ENCODE measurements at regions not wholly inside any gene's neighbourhood (a gene's known extent, or its start where the extent isn't known, plus 50 kb on each side); places are given as distances from the start of the nearest gene placed in this dataset.

DNA sequence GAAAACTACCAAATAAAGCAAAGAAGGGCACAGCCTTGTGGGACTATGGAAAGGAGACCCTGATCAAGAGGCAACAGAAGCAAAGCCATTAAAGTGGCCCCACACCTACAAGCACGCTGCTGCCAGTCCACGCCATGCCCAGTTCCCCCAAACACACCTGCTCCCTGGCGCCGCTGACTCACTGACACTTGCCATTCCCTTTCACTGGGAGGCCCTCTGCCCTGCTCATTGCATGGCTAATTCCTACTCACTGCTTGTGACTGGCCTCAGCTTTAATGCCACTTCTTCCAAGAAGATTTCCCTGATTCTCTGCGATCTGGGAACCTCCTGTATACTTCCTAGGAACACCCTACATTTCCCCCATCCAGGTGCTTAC is 71.2 kb upstream of the TAF1L start:
- DNase-seq (ENCODE audit: low read depth): no peak
- TF ChIP-seq, protein P1, sequence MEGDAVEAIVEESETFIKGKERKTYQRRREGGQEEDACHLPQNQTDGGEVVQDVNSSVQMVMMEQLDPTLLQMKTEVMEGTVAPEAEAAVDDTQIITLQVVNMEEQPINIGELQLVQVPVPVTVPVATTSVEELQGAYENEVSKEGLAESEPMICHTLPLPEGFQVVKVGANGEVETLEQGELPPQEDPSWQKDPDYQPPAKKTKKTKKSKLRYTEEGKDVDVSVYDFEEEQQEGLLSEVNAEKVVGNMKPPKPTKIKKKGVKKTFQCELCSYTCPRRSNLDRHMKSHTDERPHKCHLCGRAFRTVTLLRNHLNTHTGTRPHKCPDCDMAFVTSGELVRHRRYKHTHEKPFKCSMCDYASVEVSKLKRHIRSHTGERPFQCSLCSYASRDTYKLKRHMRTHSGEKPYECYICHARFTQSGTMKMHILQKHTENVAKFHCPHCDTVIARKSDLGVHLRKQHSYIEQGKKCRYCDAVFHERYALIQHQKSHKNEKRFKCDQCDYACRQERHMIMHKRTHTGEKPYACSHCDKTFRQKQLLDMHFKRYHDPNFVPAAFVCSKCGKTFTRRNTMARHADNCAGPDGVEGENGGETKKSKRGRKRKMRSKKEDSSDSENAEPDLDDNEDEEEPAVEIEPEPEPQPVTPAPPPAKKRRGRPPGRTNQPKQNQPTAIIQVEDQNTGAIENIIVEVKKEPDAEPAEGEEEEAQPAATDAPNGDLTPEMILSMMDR (IDR thresholded peaks at IDR 0.05; ENCODE audit: low read length, missing control alignments): no peak
- H3K4me3 ChIP-seq (replicated peaks; ENCODE audit: low read depth, low read length): no peak overlapping the region

DNA sequence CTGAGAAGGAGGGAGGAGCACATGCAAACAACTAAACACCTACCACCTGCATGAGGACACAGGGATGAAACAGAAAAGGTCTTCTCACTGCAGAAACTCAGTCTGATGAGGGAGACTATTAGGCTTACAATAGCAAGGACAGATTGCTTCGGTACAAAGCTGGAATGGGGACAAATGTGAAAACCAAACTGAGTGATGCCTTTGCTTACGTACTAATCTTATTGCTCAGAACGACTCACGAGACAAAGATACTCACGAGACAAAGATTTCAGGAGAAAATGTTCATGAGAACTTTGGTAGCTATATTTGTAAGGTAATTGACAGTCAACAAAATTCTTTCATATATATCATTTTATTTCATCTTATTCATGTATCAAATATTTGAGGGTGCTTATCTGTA is 71.9 kb upstream of the TAF1L start:
- no peak for DNase-seq (ENCODE audit: low read depth)
- TF ChIP-seq, protein P1 (IDR thresholded peaks at IDR 0.05; ENCODE audit: low read length, missing control alignments): no peak
- H3K4me3 ChIP-seq (replicated peaks; ENCODE audit: low read depth, low read length): no peak overlapping the region

DNA sequence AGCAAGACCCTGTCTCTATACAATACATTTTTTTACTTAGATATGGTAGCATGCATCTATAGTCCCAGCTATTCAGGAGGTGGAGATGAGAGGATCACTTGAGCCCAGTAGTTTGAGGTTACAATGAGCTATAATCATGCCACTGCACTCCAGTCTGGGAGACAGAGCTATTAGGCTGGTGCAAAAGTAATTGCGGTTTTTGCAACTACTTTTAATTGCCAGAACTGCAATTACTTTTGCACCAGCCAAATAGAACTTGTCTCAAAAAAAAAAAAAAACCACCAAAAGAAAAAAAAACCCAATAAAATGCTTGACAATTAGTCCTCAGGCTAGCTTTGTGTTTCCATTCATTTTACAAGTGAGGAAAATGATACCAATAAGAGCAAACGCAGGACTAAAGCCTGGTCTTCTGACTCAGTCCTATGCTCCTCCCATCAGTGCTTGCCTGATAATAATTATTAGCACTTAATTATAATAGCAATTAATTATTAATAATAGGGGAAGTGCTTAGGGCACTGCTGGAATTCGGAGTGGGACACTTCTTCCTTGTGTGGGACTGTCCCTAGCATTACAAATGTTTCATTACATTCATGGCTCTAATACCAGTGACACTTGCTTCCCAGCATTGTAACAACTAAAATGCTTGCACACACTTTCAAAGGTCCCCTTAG is 73.1 kb upstream of the TAF1L start:
- no peak for DNase-seq (ENCODE audit: low read depth)
- TF ChIP-seq, protein P1 (IDR thresholded peaks at IDR 0.05; ENCODE audit: low read length, missing control alignments): no peak
- H3K4me3 ChIP-seq (replicated peaks; ENCODE audit: low read depth, low read length): no peak overlapping the region

DNA sequence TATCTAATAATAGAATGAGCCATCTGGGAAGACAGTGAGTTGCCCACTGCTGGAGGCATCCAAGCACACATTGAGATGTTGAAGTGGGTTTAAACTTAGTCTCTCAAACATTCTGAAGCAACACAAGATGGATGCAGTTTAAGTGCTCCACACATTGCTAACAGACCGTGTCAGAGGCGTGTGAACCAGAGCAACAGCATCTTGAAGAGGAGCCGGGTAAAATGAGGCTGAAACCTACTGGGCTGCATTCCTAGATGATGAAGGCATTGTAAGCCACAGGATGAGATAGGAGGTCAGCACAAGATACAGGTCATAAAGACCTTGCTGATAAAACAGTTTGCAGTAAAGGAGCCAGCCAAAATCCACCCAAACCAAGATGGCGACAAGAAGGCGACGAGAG is 73.5 kb upstream of the TMEM215 start:
- DNase-seq (ENCODE audit: low read depth): no peak
- TF ChIP-seq, protein P1 (IDR thresholded peaks at IDR 0.05; ENCODE audit: low read length, missing control alignments): no peak
- H3K4me3 ChIP-seq (replicated peaks; ENCODE audit: low read depth, low read length): no peak overlapping the region

DNA sequence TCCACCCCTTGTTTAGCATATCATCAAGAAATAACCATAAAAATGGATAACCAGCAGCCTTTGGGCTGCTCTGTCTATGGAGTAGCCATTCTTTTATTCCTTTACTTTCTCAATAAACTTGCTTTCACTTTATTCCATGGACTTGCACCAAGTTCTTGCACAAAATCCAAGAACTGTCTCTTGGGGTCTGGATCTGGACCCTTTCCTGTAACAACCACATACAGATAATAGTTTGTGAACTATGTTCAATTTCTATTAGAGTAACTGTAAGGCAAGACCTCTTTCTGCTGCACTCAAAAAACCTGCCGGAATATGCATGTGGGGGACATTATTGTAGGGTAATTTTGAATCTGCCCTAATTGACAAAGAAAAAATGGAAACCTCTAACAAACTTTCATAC is 66.9 kb upstream of the TMEM215 start:
- no peak overlapping the region for H3K4me3 ChIP-seq (replicated peaks; ENCODE audit: low read depth, low read length)
- DNase-seq (ENCODE audit: low read depth): no peak
- TF ChIP-seq, protein P1 (IDR thresholded peaks at IDR 0.05; ENCODE audit: low read length, missing control alignments): no peak

DNA sequence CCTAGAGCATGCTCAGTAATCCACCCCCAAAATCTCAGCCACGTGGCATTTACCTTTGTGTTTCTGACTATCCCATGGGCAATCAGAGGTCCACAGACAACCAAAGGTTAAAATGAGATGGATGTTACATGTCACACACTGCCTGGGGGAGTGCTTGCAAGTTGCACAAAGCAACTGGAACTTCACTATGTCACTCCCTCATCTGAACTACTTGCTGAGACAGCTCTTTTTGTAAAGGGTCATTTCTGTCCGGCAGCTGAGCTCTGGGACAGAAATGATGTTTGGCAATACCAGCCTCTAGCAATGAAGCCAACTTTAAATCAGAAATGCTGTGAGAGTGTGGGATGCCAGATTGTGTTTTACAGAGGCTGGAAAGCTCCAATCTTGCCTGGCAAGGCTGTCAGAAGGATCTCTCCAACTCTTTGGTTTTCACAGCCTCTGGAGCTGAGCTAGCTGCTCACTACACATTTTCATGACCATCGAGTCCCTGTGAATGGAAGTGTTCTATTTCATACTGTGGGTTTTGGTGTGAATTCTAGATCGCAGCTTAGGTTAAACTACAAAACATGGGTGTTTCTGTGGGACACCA is 66.3 kb upstream of the TMEM215 start:
- no peak overlapping the region for H3K4me3 ChIP-seq (replicated peaks; ENCODE audit: low read depth, low read length)
- TF ChIP-seq, protein P1 (IDR thresholded peaks at IDR 0.05; ENCODE audit: low read length, missing control alignments): no peak
- DNase-seq (ENCODE audit: low read depth): no peak

DNA sequence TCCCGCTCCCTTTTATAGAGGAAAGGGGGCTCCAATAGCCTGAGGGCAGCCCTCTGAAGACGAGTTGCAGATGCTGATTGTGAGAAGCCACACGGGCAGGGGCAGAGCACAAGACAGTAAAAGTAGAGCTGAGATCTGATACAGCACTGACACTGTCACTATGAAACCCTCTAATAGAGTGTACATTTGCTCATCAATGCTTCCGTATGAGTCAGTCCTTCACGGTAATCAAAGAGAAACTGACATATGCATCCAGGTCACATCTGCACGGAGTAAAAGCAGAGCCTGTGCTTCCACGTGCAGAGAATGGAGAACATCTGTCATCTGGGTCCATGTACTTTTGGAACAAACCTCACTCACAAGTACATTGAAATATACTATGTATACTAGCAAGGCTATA is 60.6 kb upstream of the TMEM215 start:
- TF ChIP-seq, protein P1 (IDR thresholded peaks at IDR 0.05; ENCODE audit: low read length, missing control alignments): no peak
- no peak for DNase-seq (ENCODE audit: low read depth)
- no peak overlapping the region for H3K4me3 ChIP-seq (replicated peaks; ENCODE audit: low read depth, low read length)

Measured in fibroblast of pulmonary artery (primary cell).